Stimulated activated CD8-positive, alpha-beta memory T cell treated with anti-CD3 and anti-CD28 coated beads, Interleukin-7, amount 100 ng/mL, for 4 hours (primary cell): ENCODE measurements at regions not wholly inside any gene's neighbourhood (a gene's known extent, or its start where the extent isn't known, plus 50 kb on each side); places are given as distances from the start of the nearest gene placed in this dataset.

Experiments
- DNase-seq, 2 donors: peaks; one replicate each; pipeline ENCODE4 v3.0.0-alpha.2; 2020; ENCODE audit warnings: low read depth in 2 of 2

GRCh38 chr3:182255158-182255557, 538.1 kb upstream of the ATP11B start:
- DNase-seq = no peak

GRCh38 chr3:182257361-182257760, 535.9 kb upstream of the ATP11B start:
- no peak for DNase-seq

GRCh38 chr3:182258538-182259177, 534.6 kb upstream of the ATP11B start:
- no peak for DNase-seq

GRCh38 chr3:182259579-182259978, 533.7 kb upstream of the ATP11B start:
- DNase-seq = no peak

- DNase-seq = no peak
Measured at GRCh38 chr3:182261041-182261440, 532.3 kb upstream of the ATP11B start.

- no peak for DNase-seq
Measured at GRCh38 chr3:182268711-182269110, 524.6 kb upstream of the ATP11B start.

GRCh38 chr3:182276512-182276911, 516.8 kb upstream of the ATP11B start:
- DNase-seq = no peak

- no peak for DNase-seq
Measured at GRCh38 chr3:182284793-182285192, 508.5 kb upstream of the ATP11B start.

GRCh38 chr3:182292591-182292990, 500.7 kb upstream of the ATP11B start:
- DNase-seq = no peak

GRCh38 chr3:182294256-182294655, 499.0 kb upstream of the ATP11B start:
- DNase-seq = no peak

GRCh38 chr3:182294696-182295095, 498.6 kb upstream of the ATP11B start:
- DNase-seq = no peak

- DNase-seq = no peak
Measured at GRCh38 chr3:182300266-182300665, 493.0 kb upstream of the ATP11B start.

GRCh38 chr3:182303169-182303568, 490.1 kb upstream of the ATP11B start:
- no peak for DNase-seq

- DNase-seq = no peak
Measured at GRCh38 chr3:182305881-182306665, 487.2 kb upstream of the ATP11B start.

GRCh38 chr3:182308328-182308727, 485.0 kb upstream of the ATP11B start:
- no peak for DNase-seq

- no peak for DNase-seq
Measured at GRCh38 chr3:182309120-182309519, 484.2 kb upstream of the ATP11B start.

- DNase-seq = no peak
Measured at GRCh38 chr3:182315313-182315712, 478.0 kb upstream of the ATP11B start.

GRCh38 chr3:182323126-182323700, 470.1 kb upstream of the ATP11B start:
- DNase-seq = no peak

- DNase-seq = no peak
Measured at GRCh38 chr3:182323898-182324297, 469.4 kb upstream of the ATP11B start.

- no peak for DNase-seq
Measured at GRCh38 chr3:182325213-182325950, 467.9 kb upstream of the ATP11B start.

- DNase-seq = no peak
Measured at GRCh38 chr3:182327196-182327681, 466.1 kb upstream of the ATP11B start.

GRCh38 chr3:182330646-182331045, 462.7 kb upstream of the ATP11B start:
- no peak for DNase-seq
